Adrenal gland (tissue), 5 donors: ENCODE measurements at regions not wholly inside any gene's neighbourhood (a gene's known extent, or its start where the extent isn't known, plus 50 kb on each side); places are given as distances from the start of the nearest gene placed in this dataset.

Experiments
- POLR2A ChIP-seq, 2 donors: fragments of 450-650 bp; IDR thresholded peaks; one replicate each; pipeline ENCODE4 v1.6.1; 2017; ENCODE audit warnings: antibody characterized with exemption in 2 of 2, mild to moderate bottlenecking in 2 of 2, moderate library complexity in 1 of 2
- TF ChIP-seq, protein P1 (sequence below), 6 experiments: fragments of 450-650 bp in 4 of 6; fragments of 200-600 bp in 2 of 6; sonication (generic) in 1 of 6; IDR thresholded peaks; 1 replicate in 5 of 6; 2 replicates in 1 of 6; pipeline versions ENCODE4 v1.5.1 to v1.8.0; 2016 to 2021; ENCODE audit warnings: antibody characterized with exemption in 6 of 6, mild to moderate bottlenecking in 2 of 6, moderate library complexity in 1 of 6
- donor health status: DM: no; HTN: no; CAD: no.

DNA sequence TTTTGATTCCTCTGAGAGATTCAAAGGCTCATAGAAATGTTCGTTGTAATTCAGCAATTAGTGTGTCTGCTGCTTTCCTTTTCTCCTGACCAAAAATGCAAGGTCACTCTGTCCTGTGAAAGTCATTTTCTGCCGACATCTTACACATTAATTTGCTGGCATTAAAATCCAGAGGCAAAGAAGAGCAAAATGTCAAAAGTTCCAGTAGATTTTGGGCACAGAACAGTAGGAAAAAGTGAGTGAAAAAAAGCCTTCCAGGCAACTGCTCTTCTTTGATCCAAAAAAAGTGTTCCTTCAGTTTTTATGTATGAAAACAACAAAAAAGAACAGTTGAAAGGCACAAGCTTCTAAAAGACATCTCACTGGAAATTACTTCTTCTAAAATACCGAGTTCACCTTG is 413.8 kb downstream of the FOXO1 start:
- TF ChIP-seq, protein P1, sequence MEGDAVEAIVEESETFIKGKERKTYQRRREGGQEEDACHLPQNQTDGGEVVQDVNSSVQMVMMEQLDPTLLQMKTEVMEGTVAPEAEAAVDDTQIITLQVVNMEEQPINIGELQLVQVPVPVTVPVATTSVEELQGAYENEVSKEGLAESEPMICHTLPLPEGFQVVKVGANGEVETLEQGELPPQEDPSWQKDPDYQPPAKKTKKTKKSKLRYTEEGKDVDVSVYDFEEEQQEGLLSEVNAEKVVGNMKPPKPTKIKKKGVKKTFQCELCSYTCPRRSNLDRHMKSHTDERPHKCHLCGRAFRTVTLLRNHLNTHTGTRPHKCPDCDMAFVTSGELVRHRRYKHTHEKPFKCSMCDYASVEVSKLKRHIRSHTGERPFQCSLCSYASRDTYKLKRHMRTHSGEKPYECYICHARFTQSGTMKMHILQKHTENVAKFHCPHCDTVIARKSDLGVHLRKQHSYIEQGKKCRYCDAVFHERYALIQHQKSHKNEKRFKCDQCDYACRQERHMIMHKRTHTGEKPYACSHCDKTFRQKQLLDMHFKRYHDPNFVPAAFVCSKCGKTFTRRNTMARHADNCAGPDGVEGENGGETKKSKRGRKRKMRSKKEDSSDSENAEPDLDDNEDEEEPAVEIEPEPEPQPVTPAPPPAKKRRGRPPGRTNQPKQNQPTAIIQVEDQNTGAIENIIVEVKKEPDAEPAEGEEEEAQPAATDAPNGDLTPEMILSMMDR (IDR thresholded peaks at IDR 0.05), result no peak
- TF ChIP-seq POLR2A (IDR thresholded peaks at IDR 0.05), result no peak
